H9 (cell line): ENCODE measurements at regions not wholly inside any gene's neighbourhood (a gene's known extent, or its start where the extent isn't known, plus 50 kb on each side); places are given as distances from the start of the nearest gene placed in this dataset.

Experiments
- DNase-seq: peaks from one replicate; pipeline ENCODE4 v3.0.0-alpha.2; 2017
- H2AFZ ChIP-seq: one replicate; pipeline ENCODE4 v1.6.1; 2013; ENCODE audit warnings: mild to moderate bottlenecking, low read length, control low read depth, moderate library complexity
- H2AK5ac ChIP-seq: 2 replicates; pipeline ENCODE4 v1.6.1; 2013; ENCODE audit warnings: low read length, control low read depth, mixed read lengths; ENCODE audit not compliant: insufficient read length
- H2BK120ac ChIP-seq: one replicate; pipeline ENCODE4 v1.6.1; 2013; ENCODE audit warnings: low read depth, mild to moderate bottlenecking, low read length, control low read depth, inconsistent platforms; ENCODE audit not compliant: poor library complexity, severe bottlenecking
- H2BK12ac ChIP-seq: 2 replicates; pipeline ENCODE4 v1.6.1; 2013; ENCODE audit warnings: low read length, control low read depth, mixed read lengths, low read depth; ENCODE audit not compliant: insufficient read length
- H2BK15ac ChIP-seq: 2 replicates; pipeline ENCODE4 v1.6.1; 2013; ENCODE audit warnings: low read depth, low read length, control low read depth
- H2BK20ac ChIP-seq: one replicate; pipeline ENCODE4 v1.6.1; 2013; ENCODE audit warnings: low read depth, mild to moderate bottlenecking, low read length, control low read depth, inconsistent platforms; ENCODE audit not compliant: poor library complexity, severe bottlenecking
- H2BK5ac ChIP-seq: 2 replicates; pipeline ENCODE4 v1.6.1; 2013; ENCODE audit warnings: low read length, control low read depth, mixed read lengths; ENCODE audit not compliant: insufficient read length
- H3K14ac ChIP-seq: 2 replicates; pipeline ENCODE4 v1.6.1; 2013; ENCODE audit warnings: low read length, control low read depth; ENCODE audit not compliant: insufficient read depth
- H3K18ac ChIP-seq: 2 replicates; pipeline ENCODE4 v1.6.1; 2013; ENCODE audit warnings: low read depth, mild to moderate bottlenecking, mixed read lengths, low read length, control low read depth; ENCODE audit not compliant: insufficient read length
- H3K23ac ChIP-seq: 2 replicates; pipeline ENCODE4 v1.6.1; 2013; ENCODE audit warnings: low read length, control low read depth, mixed read lengths, low read depth; ENCODE audit not compliant: insufficient read length
- H3K23me2 ChIP-seq: 2 replicates; pipeline ENCODE4 v1.6.1; 2013; ENCODE audit warnings: low read depth, mild to moderate bottlenecking, mixed read lengths, low read length, control low read depth; ENCODE audit not compliant: insufficient read length, poor library complexity, severe bottlenecking
- H3K27ac ChIP-seq: 2 replicates; pipeline ENCODE4 v1.5.1; 2013; ENCODE audit warnings: low read length, control low read depth, mixed read lengths, low read depth; ENCODE audit not compliant: insufficient read length
- H3K27me3 ChIP-seq: 2 replicates; pipeline ENCODE4 v1.6.1; 2013; ENCODE audit warnings: low read length, control low read depth, inconsistent platforms; ENCODE audit not compliant: insufficient read depth
- H3K4ac ChIP-seq: 2 replicates; pipeline ENCODE4 v1.6.1; 2013; ENCODE audit warnings: low read depth, mild to moderate bottlenecking, control low read depth, inconsistent platforms, low read length, moderate library complexity
- H3K4me1 ChIP-seq: 2 replicates; pipeline ENCODE4 v1.6.1; 2013; ENCODE audit warnings: low read length, control low read depth, inconsistent platforms; ENCODE audit not compliant: insufficient read depth
- H3K4me2 ChIP-seq: 2 replicates; pipeline ENCODE4 v1.6.1; 2013; ENCODE audit warnings: low read length, control low read depth, mixed read lengths; ENCODE audit not compliant: insufficient read length, insufficient read depth
- H3K56ac ChIP-seq: 2 replicates; pipeline ENCODE4 v1.6.1; 2013; ENCODE audit warnings: low read depth, mild to moderate bottlenecking, mixed read lengths, low read length, control low read depth; ENCODE audit not compliant: insufficient read length
- H3K79me1 ChIP-seq: 2 replicates; pipeline ENCODE4 v1.6.1; 2013; ENCODE audit warnings: low read depth, mild to moderate bottlenecking, moderate library complexity, low read length, control low read depth, inconsistent platforms; ENCODE audit not compliant: insufficient read depth, poor library complexity, severe bottlenecking
- H3K79me2 ChIP-seq: 2 replicates; pipeline ENCODE4 v1.6.1; 2013; ENCODE audit warnings: low read length, control low read depth, inconsistent platforms; ENCODE audit not compliant: insufficient read depth
- H3K9ac ChIP-seq: 2 replicates; pipeline ENCODE4 v1.6.1; 2013; ENCODE audit warnings: low read length, control low read depth, mixed read lengths; ENCODE audit not compliant: insufficient read length; ENCODE audit errors: extremely low read depth
- H3K9me3 ChIP-seq: one replicate; pipeline ENCODE4 v1.6.1; 2013; ENCODE audit warnings: low read depth, low read length, inconsistent platforms; ENCODE audit not compliant: control insufficient read depth
- H3T11ph ChIP-seq: one replicate; pipeline ENCODE4 v1.6.1; 2013; ENCODE audit warnings: mild to moderate bottlenecking, low read length, control low read depth, inconsistent platforms
- H4K20me1 ChIP-seq: one replicate; pipeline ENCODE4 v1.6.1; 2013; ENCODE audit not compliant: control insufficient read depth, insufficient read length, insufficient read depth
- H4K5ac ChIP-seq: 2 replicates; pipeline ENCODE4 v1.6.1; 2013; ENCODE audit warnings: low read depth, mild to moderate bottlenecking, mixed read lengths, low read length, control low read depth; ENCODE audit not compliant: insufficient read length
- H4K8ac ChIP-seq: replicated peaks from 2 replicates; pipeline ENCODE4 v1.6.1; 2013; ENCODE audit warnings: low read length, control low read depth, mixed read lengths, low read depth; ENCODE audit not compliant: insufficient read length
- H4K91ac ChIP-seq: 2 replicates; pipeline ENCODE4 v1.6.1; 2013; ENCODE audit warnings: low read depth, mild to moderate bottlenecking, moderate library complexity, mixed read lengths, low read length, control low read depth; ENCODE audit not compliant: insufficient read length
- H3K27ac Mint-ChIP-seq, 3 experiments: 2 replicates in 2 of 3; 3 replicates in 1 of 3; pipeline ENCODE4 v1.8.0; 2020 to 2021; ENCODE audit warnings: mixed read lengths in 3 of 3, mild to moderate bottlenecking in 1 of 3, moderate library complexity in 1 of 3
- H3K27me3 Mint-ChIP-seq: 2 replicates; pipeline ENCODE4 v1.8.0; 2021; ENCODE audit warnings: low read depth, mild to moderate bottlenecking, moderate library complexity, mixed read lengths
- H3K36me3 Mint-ChIP-seq, 3 experiments: 2 replicates in 2 of 3; 3 replicates in 1 of 3; pipeline ENCODE4 v1.8.0; 2020 to 2021; ENCODE audit warnings: low read depth in 3 of 3, mixed read lengths in 3 of 3; ENCODE audit not compliant: insufficient read depth in 1 of 3
- H3K4me1 Mint-ChIP-seq, 2 experiments: 2 replicates each; pipeline ENCODE4 v1.8.0; 2020; ENCODE audit warnings: mixed read lengths in 2 of 2
- H3K4me3 Mint-ChIP-seq, 2 experiments: 2 replicates in 1 of 2; 3 replicates in 1 of 2; pipeline ENCODE4 v1.8.0; 2020 to 2021; ENCODE audit warnings: mild to moderate bottlenecking in 2 of 2, mixed read lengths in 2 of 2, moderate library complexity in 1 of 2
- H3K9me3 Mint-ChIP-seq, 2 experiments: 2 replicates in 1 of 2; 3 replicates in 1 of 2; pipeline ENCODE4 v1.8.0; 2020; ENCODE audit warnings: mild to moderate bottlenecking in 2 of 2, mixed read lengths in 2 of 2, moderate library complexity in 1 of 2
- TF ChIP-seq, protein P1 (sequence below): fragments of 200-600 bp; sonication (generic); conservative IDR thresholded peaks from 3 replicates; pipeline ENCODE4 v1.8.0; 2021; ENCODE audit warnings: antibody characterized with exemption, mild to moderate bottlenecking

DNA sequence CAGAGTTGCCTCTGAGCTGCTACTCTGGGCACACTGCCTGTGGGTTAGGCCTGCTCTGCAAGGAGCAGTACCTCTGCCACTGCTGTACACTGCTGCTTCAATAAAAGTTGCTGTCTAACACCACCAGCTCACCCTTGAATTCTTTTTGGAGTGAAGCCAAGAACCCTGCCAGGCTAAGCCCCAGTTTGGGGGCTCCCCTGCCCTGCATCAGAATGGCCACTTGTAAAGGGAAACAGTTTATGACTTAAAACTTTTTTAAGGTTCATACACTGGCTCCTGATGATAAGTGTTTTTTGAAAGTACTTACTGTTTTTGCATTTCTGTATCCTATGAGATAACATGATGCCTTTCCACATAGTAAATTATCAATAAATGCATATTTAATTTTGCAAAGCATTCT, 310.0 kb downstream of the LMO4 start:
- Histone ChIP-seq H2BK20ac (no peak overlapping the region), H3K4ac (no peak overlapping the region), H3K4me1 (peaks cover 2% of the 10 kb centered on the region; the same call in 1 of the 2 replicates), H4K8ac (no peak overlapping the region), H4K5ac (no peak overlapping the region), H3K79me2 (no peaks in the 10 kb centered on the region), H3K14ac (no peak overlapping the region), H4K91ac (no peak overlapping the region), H3K79me1 (no peaks in the 10 kb centered on the region), H3K27me3 (no peaks in the 10 kb centered on the region), H2AFZ (no peak overlapping the region), H2AK5ac (no peak overlapping the region), H3K18ac (no peak overlapping the region), H3K9ac (no peak overlapping the region), H3K9me3 (peaks cover 27% of the 10 kb centered on the region), H3K27ac (no peak overlapping the region), H2BK15ac (no peak overlapping the region), H2BK120ac (no peak overlapping the region), H3T11ph (no peak overlapping the region), H3K23me2 (no peaks in the 10 kb centered on the region), H2BK5ac (no peak overlapping the region), H2BK12ac (no peak overlapping the region), H3K4me2 (no peak overlapping the region), H3K56ac (no peak overlapping the region), H3K23ac (no peak overlapping the region), H4K20me1 (no peaks in the 10 kb centered on the region)
- Mint-ChIP-seq H3K9me3 (peaks cover 31 to 37% of the 10 kb centered on the region in 2 experiments), H3K27ac (no peak overlapping the region), H3K4me3 (no peak overlapping the region), H3K27me3 (no peaks in the 10 kb centered on the region), H3K36me3 (peaks cover 16 to 38% (median 20%) of the 10 kb centered on the region in 3 experiments), H3K4me1 (peaks cover 27 to 29% of the 10 kb centered on the region in 2 experiments)
- TF ChIP-seq, protein P1, sequence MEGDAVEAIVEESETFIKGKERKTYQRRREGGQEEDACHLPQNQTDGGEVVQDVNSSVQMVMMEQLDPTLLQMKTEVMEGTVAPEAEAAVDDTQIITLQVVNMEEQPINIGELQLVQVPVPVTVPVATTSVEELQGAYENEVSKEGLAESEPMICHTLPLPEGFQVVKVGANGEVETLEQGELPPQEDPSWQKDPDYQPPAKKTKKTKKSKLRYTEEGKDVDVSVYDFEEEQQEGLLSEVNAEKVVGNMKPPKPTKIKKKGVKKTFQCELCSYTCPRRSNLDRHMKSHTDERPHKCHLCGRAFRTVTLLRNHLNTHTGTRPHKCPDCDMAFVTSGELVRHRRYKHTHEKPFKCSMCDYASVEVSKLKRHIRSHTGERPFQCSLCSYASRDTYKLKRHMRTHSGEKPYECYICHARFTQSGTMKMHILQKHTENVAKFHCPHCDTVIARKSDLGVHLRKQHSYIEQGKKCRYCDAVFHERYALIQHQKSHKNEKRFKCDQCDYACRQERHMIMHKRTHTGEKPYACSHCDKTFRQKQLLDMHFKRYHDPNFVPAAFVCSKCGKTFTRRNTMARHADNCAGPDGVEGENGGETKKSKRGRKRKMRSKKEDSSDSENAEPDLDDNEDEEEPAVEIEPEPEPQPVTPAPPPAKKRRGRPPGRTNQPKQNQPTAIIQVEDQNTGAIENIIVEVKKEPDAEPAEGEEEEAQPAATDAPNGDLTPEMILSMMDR, result no peak
- DNase-seq, result no peak
